NCI-H2196 treated with DMSO at 0.1 percent for 48 hours (cell line): ENCODE measurements at regions not wholly inside any gene's neighbourhood (a gene's known extent, or its start where the extent isn't known, plus 50 kb on each side); places are given as distances from the start of the nearest gene placed in this dataset.
"Not testable (repeated sequence)": the region's sequence is repeated elsewhere in the genome, so short reads cannot be mapped to it uniquely, and the experiment has no call there.

Source experiments
- DNase-seq: peaks from one replicate; lab custom pipeline; 2025; ENCODE audit not compliant: unreplicated experiment; lab: John Stamatoyannopoulos, UW

GRCh38 chr15:26128611-26129140 is 265.5 kb upstream of the ATP10A start:
- no peak for DNase-seq

- DNase-seq, result no peak
These were observed 263.8 kb upstream of the ATP10A start for GRCh38 chr15:26126819-26127387.

GRCh38 chr15:26126070-26126469 is 262.9 kb upstream of the ATP10A start:
- DNase-seq, result no peak

DNA sequence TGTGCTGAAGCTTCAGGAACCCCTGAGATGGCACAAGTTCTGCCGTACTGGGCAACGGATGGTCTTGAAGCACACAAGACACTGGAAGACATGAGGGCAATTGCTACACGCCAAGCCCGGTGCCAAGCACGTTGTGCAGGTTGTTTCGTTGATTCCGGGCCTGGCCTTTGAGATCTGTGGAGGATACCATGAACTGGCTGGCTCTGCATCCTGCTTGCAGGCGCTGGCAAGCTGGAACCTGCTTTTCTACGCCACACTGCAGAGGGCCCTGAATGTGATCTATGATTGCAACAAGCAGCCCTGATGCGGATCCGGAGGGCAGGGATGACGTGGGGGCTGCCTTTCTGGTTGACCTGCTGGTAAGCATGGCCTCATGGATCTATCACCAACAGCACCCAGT is 262.5 kb upstream of the ATP10A start:
- no peak for DNase-seq

DNA sequence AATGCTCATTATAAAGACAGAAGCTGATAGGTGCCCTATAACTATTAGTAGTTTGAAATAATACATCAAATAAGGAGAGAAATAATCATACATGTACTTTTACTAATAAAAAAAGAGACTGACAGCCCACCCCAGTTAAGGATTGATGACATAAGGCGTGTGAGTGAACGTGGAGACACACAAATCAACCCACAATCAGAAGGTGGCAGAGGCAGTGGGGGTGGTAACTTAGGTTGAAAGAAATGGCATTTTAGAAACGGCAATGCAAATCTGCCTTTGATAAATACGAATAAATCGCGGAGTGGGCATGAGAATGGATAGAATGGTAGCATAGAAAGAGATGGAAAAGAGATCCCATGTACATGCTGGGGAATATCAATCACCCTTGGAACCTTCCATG is 256.2 kb upstream of the ATP10A start:
- DNase-seq, result no peak

GRCh38 chr15:26115229-26115943 is 252.3 kb upstream of the ATP10A start:
- no peak for DNase-seq

- not testable (repeated sequence) for DNase-seq
These were observed 251.0 kb upstream of the ATP10A start for GRCh38 chr15:26114128-26114527.

GRCh38 chr15:26113296-26113695 is 250.2 kb upstream of the ATP10A start:
- no peak for DNase-seq

GRCh38 chr15:26109203-26109602 is 246.1 kb upstream of the ATP10A start:
- DNase-seq, result no peak

DNA sequence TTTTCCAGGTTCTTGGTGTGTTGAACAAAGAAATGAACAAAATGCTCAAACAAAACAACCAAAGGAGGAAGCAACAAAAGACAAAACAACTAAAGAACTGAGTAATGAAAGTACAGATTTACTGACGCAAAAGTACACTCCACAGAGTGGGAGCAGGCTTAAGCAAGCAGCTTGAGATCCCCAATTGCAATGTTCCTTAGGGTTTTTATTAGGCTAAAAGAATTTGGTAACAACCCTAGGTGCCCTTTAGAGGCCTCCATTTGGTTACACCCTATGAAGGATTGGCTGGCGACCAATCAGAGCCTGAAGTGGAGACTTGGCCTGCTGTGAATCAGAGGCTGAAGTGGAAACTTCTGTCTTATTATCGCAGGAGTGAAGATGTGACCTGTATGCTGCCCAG is 243.4 kb upstream of the ATP10A start:
- DNase-seq, result no peak

- DNase-seq, result no peak
These were observed 239.9 kb upstream of the ATP10A start for GRCh38 chr15:26103002-26103404.

DNA sequence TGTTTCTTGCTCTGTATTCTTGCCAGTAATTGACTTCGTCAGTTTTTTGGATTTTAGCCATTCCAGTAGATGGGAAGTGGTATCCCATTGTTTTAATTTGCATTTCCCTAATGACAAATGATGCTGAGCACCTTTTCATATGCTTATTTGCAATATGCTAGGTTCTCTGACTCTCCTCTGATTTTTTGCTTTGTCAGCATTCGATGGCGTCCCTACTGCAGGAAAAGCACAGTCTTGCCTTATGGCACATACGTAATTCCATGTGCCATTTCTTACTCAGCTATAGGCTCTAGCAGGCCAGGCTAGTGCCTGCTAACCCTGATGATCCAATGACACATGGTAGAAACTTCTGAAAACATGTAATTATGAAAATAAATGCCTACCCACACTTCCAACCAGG is 239.2 kb upstream of the ATP10A start:
- DNase-seq, result no peak

- no peak for DNase-seq
These were observed 238.3 kb upstream of the ATP10A start for GRCh38 chr15:26101443-26101842.

DNA sequence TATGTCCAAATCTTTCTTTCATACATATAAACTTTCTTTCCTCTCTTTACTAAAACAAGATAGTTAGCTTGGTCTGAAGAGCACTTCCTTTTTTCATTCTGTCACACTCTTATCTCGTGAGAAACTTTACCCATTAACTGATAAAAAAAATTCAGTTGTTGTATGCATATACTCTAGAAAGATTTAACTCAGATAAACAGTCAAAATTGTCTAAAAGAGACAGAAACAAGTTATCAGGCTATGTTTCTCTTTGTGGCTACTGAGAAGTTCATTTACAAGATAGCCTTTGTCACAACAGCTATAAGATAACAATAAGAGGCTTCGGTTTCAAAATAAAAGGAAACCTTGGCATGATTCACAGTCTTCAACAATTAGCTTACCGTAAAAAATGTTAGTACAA is 235.7 kb upstream of the ATP10A start:
- DNase-seq, result no peak

DNA sequence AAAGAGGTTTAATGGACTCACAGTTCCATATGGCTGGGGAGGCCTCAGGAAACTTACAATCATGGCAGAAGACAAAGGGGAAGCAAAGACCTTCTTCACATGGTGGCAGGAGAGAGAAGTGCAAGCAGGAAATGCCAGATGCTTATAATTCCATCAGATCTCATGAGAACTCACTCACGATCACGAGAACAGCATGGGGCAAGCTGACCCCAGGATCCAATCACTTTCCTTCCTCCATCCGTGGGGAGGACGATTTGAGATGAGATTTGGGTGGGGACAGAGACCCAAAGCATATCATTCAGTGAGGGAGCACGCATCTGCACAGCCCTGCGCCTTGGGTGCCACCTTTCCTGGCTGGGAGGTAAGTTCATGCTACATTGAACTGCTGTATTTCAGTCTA is 234.1 kb upstream of the ATP10A start:
- no peak for DNase-seq

GRCh38 chr15:26096581-26096980 is 233.5 kb upstream of the ATP10A start:
- DNase-seq, result no peak

DNA sequence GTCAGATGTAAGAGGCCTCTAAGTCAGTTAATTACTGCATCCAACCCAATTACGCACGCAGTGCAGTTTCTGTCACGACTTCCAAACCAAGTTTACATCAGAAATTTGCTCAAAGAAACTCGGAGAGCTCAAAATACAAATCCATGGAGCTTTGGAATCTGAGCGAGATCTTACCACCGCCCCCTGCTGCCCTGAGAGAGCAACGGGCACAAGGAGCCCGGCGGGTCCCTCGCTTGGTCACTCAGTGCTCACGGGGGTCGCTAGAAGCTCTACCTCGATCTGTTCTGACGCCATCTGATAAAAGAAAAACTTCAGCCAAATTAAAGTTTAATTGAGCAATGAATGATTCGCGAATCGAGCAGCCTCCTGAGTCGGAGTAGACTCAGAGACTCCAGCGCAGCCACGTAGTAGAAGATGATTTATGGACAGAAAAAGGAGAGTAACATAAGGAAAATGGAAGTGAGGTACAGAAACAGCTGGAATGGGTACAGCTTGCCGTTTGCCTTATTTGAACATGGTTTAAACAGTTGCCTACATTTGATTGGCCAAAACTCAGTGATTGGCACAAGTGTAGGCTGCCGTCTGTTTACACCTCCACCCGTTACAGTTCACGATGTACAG is 232.7 kb upstream of the ATP10A start:
- DNase-seq, result no peak

GRCh38 chr15:26091184-26091583 is 228.1 kb upstream of the ATP10A start:
- DNase-seq, result no peak

DNA sequence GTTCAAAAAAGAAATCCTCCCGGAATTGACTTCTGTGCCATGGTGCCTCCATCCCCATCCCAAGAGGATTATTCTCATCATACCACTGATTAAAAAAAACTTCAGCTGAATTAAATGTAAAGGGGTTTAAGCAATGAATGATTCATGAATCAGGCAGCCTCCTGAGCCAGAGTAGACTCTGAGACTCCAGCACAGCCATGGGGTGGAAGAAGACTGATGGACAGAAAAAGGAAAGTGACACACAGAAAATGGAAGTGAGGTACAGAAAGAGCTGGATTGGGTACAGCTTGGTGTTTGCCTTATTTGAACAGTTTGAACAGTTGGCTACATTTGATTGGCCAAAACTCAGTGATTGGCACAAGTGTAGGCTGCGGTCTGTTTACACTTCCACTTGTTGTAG is 224.8 kb upstream of the ATP10A start:
- no peak for DNase-seq

DNA sequence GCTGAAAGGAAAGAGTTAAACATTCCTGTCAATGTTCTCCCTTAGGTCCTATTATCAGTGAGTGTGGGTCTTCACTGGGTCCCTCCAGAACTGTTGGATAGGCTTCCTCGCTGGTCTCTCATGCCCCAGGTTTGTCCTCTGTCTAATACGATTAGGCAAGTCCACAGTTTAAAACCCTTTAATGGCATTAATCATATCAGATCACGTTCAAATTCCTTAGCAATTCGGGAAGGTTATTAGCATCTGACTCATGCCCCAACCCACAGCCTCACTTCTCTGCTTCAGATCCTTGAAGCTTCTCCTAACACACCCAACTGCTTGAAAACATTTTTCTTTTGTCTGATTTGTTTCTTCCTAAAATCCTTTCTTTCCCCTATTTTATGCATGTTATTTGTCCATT is 224.3 kb upstream of the ATP10A start:
- DNase-seq, result no peak

- no peak for DNase-seq
These were observed 221.6 kb upstream of the ATP10A start for GRCh38 chr15:26084771-26085170.

DNA sequence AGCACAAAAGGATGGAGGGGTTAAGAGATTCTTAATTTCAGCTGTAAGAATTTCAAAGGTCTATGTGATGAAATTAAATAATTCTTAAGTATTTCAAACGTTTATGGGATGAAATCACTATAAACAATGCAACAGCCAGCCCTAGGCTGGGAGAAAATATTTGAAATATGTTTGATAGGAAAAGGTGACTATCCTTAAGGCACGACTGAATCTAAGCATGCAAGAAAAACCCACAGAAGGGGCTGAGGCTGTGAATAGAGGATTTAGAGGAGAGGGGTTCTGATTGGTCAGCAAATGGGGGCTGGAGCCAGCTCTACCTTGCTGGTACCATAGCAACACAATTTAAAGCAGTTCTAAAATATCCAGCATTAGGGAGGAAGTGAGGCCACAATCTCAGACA is 220.8 kb upstream of the ATP10A start:
- DNase-seq, result no peak
